Stimulated activated CD4-positive, alpha-beta T cell treated with anti-CD3 and anti-CD28 coated beads, Interleukin-1b, Interleukin-23, amount 100 ng/mL, for 24 hours (primary cell): ENCODE measurements at regions not wholly inside any gene's neighbourhood (a gene's known extent, or its start where the extent isn't known, plus 50 kb on each side); places are given as distances from the start of the nearest gene placed in this dataset.
"Not testable (repeated sequence)": the region's sequence is repeated elsewhere in the genome, so short reads cannot be mapped to it uniquely, and the experiment has no call there.

Experiments
- DNase-seq, 4 experiments: peaks; one replicate each; pipeline ENCODE4 v3.0.0-alpha.2; 2020; ENCODE audit warnings: low read depth in 4 of 4, low spot score in 1 of 4

DNA sequence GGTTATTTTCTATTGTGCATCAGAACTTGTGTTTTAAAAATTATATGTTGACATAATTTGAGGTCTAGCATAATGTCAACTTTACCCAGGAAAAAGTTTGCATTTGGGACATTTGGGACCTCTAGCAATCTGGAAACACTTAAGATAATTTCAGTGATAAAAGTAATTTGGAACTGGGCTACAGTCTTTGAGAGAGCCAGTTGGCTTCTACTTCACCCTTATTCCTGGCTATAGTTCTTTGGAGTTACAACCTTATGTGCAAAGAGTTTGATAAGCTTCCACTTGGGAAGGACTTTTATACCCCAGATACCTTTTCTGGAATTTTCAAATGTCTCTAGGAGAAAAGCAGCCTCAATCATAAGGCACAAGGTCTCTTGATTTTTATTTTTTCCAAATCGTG is 139.3 kb downstream of the ARRDC3 start:
- no peak for DNase-seq

- no peak for DNase-seq
Observed at GRCh38 chr5:91243286-91243685, 139.8 kb downstream of the ARRDC3 start.

DNA sequence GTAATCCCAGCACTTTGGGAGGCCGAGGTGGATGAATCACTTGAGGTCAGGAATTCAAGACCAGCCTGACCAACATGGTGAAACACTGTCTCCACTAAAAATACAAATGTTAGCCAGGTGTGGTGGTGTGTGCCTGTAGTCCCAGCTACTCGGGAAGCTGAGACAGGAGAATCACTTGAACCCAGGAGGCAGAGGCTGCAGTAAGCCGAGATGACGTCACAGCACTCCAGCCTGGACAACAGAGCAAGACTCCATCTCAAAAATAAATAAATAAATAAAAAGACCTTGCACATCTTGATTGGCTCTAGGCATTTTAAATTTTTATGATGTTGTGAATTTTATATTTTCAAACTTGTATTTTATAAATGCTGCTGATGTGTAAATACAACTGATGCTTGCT is 141.7 kb downstream of the ARRDC3 start:
- not testable (repeated sequence) for DNase-seq

- no peak for DNase-seq
Observed at GRCh38 chr5:91240175-91240574, 142.9 kb downstream of the ARRDC3 start.

GRCh38 chr5:91235271-91235694 is 147.8 kb downstream of the ARRDC3 start:
- no peak for DNase-seq

DNA sequence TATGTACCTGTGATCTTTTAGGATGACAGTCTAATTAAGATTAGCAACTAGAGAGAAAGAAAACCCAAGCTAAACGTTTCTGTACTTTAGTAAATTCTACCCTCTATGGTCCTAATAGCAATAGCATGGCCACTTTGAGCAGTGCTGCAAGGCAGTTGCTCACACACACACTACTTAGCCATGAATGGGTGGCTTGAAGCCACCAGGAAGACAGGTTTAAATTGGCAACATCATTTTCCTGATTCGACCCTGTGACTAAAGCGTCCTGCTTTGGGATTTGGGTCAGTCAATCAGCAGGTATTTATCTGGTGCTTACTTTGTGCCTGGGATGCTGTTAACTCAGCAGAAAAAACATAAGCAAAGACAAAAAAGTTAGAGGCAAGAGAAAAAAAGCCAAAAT is 150.6 kb downstream of the ARRDC3 start:
- DNase-seq = no peak

GRCh38 chr5:91229031-91229727 is 153.9 kb downstream of the ARRDC3 start:
- DNase-seq = no peak

DNA sequence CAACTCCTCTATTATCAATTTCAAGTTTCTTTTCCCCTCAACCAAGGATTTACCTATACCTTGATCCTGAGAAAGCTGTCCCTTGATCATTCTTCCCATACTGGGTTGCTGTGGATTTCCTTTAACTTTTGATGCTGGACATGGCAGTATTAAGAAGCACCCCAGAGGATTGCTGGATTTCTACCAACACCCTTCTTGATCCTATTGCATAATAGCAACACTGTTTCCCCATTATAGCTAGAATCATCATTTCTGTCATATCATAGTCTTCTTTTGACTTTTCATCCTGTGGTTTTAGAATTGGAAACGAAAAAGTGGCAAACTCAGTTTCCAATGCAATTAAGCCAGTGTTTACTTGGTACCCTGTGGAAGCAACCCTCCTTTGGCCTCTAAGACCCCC is 154.9 kb downstream of the ARRDC3 start:
- DNase-seq = no peak

GRCh38 chr5:91225848-91226686 is 157.1 kb downstream of the ARRDC3 start:
- peak; percentile 21 to 47 (median 36) for DNase-seq

DNA sequence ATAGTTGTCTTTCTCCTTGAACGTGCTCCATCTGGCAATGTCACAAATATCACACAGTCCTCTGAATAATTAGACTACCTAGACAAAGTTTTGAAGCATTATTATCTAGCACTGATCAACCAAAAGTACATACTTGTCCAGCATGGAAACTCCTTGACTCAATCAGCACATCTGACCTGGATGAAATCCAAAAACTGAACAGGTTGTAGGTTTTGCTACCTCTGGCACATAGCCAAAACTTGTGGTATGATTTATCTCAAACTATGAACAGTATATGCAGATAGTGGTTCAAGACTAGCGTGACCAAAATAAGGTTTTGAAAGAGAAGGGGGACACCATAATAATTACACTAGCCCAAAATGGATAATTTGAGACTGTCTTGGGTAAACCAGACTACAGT is 158.1 kb downstream of the ARRDC3 start:
- DNase-seq = no peak

DNA sequence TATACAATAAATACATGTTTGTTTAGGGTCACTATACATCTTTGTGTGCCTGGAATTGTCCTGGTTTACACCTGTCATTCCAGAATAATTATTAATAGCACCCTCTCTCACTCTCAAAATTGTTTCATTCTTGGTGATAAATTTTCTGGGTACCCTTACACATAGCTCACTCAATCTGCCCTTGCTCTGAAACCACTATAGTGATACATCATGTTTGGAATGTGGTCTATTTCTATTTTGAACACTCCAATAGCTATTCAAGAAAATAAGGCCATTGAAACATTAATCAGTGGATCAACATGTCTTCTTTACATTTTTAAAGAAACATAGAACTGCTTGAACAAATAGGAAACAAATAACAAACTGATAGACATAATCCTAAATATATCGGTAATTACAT is 158.7 kb downstream of the ARRDC3 start:
- no peak for DNase-seq

DNA sequence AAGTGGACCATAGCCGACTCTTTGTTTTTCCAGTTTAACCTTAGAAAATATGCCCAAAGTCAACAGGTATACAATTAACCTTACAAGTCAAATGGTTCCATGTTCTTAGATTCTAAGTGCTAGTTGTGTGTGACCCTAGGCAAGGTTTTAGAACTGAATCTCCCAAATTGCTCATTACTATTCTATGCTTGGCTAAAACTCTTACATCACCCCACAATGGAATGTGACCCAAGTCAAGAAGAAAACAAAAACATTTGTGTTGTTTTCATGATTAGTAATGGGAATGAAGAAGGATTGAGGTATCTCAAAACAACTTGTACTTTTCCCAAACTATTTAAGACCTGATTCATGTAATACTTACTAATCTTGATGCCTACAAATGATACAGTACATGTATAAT is 159.2 kb downstream of the ARRDC3 start:
- DNase-seq = no peak

DNA sequence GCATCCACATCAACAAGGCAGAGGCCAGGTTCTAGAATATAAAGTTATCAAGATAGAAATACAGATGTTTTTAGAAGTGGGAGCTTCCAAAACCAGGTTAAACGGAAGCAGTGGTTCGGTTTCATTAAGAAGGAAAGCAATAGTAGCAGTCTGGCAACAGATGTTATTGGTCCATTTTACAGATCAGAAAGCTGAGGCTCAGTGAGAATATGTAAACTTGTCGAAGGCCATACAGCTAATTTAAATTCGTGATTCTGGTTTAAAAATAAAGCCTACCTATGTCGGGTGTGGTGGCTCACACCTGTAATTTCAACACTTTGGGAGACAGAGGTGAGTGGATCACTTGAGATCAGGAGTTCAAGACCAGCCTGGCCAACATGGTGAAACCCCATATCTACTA is 160.6 kb downstream of the ARRDC3 start:
- no peak for DNase-seq

GRCh38 chr5:91221917-91222316 is 161.2 kb downstream of the ARRDC3 start:
- no peak for DNase-seq

- DNase-seq = peak in 2 of 4 experiments; percentile 5 to 7
Observed at GRCh38 chr5:91219803-91220371, 163.2 kb downstream of the ARRDC3 start.

DNA sequence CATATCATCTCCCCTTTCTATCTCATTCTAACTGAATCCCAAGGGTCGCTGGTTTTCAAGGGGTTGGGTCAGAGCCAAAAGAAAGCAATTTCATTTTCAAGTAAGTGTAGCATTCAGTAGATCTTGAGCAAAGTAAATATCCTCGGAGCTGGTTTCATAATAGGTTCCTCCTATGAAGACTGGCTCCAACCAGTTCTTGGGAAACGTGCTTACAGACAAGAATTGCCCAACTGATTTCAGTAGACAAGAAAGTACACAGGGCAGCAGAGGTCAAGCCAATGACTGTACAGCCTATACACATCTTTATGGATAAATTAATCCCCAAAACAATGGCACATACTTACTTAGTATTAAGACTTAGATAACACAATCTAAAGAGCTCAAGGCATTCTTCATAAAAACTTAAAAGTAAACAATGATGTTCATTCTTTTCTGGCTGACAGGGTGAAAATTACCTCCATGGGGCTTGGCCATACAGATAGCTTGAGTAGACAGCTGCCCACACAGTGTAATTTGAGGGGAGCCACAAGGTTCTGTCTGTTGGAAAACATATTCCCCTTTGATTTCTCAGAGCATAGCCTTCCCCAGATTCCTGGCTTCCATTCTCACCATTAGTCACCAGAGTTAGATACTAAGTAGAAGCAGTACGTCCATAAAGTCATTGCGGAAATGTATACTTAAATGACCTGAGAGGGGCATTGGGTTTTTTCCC is 163.9 kb downstream of the ARRDC3 start:
- no peak for DNase-seq

GRCh38 chr5:91217859-91218258 is 165.3 kb downstream of the ARRDC3 start:
- DNase-seq = no peak

DNA sequence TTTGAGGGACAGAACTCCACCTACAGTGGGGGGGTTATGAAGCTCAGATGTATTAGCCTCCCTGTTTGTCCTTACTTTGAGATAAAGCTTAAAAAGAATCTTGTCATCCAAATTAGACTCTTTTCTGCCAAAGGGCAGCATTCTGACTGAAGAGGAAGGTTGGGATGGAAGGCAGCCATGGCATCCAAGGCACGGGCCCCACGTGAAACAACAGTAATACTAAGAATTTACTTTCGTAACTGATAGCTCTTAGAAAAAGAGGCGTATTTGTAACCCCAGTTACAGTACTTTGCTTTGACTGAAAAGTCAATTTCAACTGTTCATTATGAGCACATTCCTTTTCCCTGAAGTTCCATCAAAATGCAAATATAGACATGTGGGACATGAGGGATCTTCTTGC is 168.5 kb downstream of the ARRDC3 start:
- DNase-seq = no peak
